Anterior cingulate cortex (tissue), 58 donors: ENCODE measurements at regions not wholly inside any gene's neighbourhood (a gene's known extent, or its start where the extent isn't known, plus 50 kb on each side); places are given as distances from the start of the nearest gene placed in this dataset.
"Not testable (repeated sequence)": the region's sequence is repeated elsewhere in the genome, so short reads cannot be mapped to it uniquely, and the experiment has no call there.

Source experiments
- DNase-seq, 58 donors: peaks; one replicate each; lab custom pipeline; 2025; lab: John Stamatoyannopoulos, UW

DNA sequence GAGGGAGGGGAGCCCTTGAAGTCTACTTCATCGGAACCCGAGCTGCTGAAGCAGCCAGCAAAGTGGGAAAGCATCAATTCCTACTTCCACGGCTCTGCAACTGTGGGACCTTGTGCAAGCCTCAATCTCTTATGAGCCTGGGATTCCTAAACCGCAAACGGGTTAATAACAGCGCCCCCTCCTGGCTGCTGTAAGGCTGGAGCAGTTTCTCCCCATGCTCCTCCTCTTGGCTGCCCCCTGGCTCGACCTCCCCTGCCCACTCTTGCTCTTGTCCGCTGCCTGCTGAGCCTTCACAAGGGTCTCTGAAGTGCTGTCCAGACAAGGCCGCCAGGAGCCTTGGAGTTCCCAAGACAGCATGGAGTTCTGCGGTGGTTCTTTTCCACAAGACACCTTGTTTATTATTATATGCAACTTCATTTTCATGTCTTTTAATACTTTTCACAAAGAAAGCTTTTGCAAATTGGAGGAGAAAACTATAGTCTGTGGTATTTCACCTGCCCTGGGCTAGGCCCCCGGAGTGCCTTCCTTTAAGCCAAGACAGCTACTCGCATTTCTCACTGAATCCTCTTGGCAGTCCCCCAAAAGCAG is 157.2 kb downstream of the DDX1 start:
- no peak for DNase-seq

DNA sequence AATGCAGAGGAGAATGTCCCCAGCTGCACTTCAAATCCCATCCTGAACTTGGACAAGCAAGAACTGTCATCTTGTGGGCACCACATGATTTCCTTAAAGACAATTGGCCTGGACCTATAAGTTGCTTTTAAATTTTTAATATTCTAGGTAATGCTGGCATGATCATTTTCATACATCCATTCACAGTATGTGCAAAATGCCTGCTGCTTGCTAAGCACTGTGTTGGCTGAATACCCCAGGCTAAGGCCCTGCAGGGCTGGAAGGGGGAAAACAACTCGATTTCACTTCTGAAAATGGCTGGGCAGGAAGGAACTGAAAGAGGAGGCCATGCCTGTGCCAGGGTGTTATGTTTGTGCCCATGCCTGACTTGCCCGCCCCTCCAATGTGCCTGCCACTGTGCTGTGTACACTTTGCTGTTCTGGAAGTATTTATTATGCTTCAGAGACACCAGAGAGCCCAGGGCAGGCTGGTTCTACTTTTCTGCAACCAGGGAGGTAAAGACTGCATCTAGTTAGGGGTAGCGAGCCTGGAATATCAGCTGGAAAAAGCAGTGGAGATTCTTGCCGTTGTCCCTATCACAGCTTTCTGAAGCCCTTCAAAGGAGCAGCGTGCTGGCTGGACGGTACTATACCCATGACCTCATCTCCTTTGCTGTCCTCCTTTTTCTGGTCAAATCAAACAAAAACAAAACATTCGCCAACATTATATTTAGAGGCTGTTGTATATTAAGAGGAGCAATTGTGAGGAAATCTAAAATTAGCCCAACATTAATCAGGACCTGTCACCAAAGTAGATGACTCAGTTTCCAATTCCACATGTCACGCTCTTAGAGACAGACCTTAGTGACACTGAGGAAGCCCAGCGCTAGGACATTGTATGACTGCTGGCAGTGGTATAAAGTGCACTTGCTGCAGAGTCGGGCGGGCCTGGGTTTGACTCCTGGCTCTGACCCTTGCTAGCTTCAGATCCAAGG is 158.1 kb downstream of the DDX1 start:
- no peak for DNase-seq

DNA sequence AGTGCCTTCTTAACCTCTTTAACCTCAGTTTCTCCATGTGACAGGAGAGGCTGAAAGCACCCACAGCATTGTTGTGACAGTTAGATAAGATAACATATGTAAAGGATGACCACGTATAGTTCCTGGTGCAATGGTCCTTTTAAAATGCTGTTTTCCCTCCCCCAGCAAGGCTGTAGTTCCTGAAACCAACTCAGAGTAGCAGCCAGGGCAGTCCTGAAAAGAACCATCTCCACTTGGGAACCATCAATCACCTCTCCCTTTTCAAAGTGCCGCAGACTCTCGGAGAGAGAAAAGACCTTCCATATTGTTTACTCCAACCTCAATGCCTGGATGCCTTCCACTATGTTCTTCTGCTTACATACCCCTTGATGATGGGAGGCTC is 158.8 kb downstream of the DDX1 start:
- DNase-seq = no peak

DNA sequence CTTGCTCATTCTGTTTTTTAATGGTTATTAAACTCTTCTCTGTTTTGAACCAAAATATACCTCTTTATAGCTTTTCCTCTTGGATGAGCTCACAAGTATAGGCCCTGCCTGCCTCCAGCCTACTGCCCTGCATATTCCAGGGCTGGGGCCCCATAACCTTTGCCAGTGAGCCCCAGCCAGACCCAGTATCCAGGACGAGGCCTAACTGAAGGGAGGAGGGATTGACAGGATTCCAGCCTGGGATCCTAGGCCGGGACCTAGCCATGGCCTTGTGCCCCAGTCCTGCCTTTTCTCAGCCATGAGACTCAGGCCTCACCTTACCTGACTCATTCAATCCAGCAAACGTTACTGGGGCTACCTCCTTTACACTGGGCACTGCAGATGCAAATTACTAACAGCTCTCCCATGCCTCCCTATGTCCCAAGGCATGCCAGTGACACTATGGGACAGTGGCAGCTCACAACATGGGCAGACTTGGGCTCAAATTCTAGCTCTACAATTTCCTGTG is 159.2 kb downstream of the DDX1 start:
- DNase-seq = no peak

DNA sequence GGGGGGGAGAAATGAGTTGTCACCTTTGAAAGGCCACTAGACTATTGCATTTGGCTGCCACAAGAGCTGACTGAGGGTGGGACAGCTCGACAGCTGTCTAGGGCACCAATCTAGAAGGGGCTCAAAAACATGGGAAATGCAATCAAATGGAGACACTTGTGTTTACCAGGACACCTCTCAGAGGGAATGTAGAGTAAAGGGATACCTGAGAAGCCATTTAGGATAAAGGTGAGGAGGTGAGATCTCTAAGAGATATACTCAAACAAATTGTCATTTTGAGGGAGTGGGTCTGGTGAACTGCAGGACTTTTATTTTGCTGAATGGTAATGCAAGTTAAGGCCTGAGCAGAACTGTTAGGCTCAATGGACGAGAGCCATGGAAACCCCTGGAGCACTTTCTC is 159.8 kb downstream of the DDX1 start:
- no peak for DNase-seq

DNA sequence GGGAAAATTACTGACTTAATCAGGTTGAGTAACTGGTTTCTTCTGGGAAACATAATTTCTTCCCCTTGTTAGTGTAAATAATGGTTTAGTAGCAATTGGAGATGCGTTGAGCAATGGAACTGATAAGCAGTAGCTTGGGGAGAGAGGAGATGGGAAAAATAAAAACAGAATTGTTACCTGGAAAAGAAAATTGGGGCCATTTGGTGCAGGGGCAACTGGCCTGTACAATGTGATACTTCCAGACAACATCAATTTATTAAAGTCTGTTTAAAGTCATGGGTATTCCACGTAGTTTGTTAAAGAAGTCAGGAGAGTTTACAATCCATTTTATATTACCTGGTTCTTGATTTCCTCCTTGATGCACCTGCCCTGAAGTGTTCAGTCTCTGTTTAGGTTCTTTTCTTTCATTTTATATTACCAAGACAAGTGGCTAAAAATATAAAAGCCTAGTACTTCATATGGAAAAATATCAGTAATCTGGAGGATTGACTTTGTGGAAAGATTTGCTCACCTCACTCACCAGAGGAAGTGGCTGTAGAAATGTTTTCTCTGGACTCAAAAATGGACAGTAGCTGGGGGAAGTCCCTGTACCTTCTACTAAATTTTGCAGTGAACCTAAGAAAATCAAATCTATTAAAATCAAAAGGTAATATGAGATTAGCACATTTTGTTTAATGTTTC is 161.0 kb downstream of the DDX1 start:
- DNase-seq = no peak

DNA sequence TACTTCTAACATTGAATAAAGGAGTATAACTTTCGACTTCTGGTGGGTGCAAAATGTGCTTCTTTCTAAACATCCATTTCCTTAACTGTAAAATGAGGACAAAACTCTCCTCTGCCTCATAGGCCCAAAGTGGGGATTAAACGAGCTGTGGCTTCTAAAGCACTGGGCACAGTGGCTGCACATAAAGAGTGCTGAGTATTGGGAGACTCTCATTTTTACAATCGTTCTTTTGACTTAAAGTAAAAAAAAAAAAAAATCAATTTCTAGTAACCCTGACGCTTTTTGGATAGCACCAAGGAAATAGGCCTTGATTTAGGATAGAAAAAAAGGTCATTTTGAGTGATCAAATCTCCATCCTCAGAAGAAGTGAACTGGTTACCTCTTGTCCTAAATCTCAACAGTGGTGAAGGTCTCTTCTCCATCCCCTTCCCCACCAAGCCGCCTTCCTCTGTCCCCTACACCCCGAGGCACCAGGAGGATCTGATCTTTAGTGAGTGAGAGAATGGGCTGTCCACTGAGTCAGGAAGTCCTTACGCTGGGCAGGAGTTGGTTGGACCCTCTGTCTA is 161.6 kb downstream of the DDX1 start:
- DNase-seq = no peak

DNA sequence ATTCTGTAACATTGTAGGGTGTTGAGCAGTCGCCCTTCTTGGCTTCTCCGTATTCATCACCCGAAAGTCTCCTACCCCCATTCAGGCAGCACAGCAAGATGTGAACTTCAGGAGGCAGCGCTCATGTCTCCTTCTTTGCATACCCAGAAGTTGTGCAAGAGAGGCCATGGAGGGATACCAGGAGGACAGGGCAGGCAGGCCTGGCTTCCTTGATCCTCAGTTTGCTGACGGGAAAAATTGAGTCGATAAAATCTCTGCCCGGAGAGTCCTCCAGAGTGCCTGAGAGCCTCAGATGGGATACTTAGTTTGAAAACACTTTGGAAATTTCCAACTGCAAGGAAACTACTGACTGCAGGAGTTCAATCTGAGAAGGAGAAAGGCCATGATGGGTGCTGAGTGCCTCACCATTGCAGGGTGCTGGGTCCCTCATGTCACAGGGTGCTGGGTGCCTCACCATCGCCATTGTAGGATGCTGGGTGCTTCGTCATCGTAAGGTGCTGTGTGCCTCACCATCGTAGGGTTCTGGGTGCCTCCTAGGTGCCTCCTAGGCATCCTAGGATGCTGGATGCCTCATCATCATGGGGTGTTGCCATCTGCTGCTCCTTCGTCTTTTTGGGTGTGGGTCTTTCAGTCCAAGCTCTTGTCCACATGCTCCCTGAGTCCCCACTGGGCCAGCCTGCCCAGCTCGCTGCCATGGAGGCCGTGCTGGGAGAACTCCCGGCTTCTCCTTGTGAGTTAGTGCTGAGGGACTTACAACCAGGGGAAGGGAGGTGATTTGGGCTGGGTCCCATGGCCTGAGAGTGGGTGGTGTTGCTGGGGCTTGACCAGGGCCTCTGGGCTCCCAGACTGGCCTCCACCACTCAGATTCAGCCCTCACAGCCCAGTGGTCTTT is 162.4 kb downstream of the DDX1 start:
- DNase-seq = no peak

DNA sequence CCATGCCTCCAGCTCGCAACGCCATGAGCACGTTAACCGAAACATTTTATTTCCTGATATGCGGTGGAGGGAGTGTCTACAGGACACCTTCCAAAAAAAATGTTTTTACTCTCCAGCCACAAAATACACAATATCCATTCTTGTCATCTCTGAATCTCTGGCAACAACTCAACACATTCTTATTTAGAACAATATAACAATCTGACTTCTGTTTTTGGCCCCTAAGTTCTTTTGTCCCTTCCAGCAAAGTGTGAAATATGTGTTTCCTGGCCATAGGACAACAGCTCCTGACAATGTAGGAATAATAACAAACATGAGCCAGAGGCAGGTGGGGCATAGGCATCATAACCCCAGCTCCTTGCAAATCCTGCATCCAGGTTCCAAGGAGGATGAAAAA is 163.0 kb downstream of the DDX1 start:
- no peak for DNase-seq

DNA sequence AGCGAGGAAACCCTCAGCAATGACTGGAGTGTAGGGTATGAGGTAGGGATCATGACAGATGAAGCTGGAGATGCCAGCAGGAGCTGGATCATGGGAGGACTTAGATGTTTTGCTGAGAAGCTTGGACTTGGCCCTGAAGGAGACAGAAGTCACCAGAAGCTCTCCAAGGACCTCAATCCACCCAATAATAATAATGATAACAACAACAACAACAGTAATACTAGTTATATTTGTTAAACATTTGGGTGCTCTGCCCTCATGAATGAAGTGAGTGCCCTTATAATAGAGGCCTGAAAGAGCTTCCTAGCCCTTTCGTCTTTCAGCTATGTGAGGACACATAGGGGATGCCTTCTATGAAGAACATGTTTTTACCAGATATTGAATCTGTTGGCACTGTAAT is 163.9 kb downstream of the DDX1 start:
- DNase-seq = no peak

DNA sequence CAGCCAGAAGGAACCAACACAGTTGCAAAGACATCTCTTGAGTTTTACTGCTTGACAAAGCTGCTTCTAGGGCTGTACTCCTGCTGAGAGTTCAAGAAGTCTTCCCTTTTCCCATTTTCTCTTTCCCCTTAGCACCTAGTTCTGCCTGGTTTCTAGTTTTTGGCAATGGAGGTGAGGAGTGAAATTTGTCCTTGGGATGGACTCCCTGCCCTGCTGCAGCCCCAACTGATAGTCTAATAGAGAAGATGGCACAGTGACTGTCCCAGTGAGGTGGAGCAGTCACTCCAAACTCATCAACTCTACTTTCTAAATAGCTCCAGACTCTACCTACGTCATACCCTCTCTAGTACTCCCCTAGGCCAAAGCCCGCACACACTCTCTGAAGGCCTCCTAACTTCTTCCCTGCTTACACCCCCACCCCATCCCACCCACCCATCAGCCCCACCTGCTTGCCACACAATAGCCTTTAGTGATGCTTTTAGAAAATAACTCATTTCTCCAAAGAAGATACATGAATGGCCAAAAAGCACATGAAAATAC is 164.4 kb downstream of the DDX1 start:
- no peak for DNase-seq

DNA sequence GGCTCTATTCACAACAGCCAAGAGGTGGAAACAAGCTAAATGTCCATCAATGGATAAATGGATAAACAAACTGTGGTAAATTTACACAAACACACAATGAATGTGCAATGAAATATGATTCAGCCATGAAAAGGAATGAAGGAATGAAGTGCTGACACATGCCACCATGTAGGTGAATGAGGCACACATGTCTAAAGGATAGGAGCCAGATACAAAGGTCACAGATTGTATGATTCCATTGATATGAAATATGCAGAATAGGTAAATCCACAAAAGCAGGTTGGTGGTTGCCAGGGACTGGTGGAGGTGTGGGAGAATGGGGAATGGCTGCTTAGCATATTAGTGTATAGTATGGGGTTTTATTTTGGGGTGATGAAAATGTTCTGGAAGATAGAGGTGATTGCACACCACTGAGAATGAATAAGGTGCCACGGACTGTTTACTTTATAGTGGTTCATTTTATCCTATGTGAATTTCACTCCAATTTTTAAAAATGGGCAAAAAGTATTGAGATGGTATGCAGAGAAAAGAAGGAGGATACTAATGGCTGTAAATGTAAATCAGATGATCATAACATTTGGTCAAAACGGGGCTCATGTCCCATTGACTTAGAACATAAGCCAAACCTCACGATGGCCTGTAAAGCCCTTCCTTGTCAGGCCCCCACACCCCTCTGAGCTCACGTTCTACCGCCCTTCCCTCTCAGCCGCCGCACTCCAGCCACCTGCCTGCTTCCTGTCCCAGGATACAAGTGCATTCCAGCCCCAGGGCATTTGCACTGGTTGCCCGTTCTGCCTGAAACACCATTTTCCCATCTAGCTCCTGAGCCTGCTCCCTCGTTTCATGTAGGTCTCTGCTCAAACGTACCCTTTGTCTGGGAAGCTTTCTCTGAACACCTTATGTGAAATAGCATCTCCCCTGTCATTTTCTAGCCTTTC is 165.5 kb downstream of the DDX1 start:
- no peak for DNase-seq

DNA sequence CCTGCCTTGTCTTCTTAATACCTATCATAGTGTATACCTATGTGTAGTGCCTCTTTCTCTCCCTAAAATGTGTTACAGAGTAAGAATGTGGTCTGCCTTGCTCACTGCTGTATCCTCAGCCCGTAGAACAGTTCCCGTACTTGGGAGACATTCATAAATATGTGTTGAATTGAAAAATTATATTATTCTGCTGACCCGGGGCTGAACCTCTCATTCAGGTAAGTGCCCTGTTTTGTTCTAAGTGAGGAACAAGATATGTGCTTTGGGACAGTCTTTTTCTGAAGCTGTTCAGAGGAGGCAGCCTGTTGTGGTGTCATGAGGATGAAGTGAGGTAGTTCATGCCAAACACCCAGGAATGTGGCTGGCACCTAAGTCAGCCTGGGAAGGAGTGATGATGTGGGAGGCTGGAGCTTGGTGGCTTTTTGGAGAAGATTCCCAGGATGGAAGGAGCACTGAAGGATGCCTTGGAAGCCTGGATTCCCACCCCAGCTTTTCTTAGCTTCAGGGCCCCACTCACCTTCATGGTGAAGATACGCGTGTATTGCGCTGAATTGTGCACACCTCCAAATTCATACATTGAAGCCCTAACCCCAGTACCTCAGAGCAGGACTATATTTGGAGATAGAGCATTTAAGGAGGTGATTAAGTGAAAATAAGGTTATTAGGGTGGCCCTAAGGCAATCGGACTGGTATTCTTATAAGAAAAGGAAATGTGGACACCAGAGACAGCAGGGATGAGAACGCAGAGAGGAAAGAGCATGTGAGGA is 166.3 kb downstream of the DDX1 start:
- DNase-seq = no peak

DNA sequence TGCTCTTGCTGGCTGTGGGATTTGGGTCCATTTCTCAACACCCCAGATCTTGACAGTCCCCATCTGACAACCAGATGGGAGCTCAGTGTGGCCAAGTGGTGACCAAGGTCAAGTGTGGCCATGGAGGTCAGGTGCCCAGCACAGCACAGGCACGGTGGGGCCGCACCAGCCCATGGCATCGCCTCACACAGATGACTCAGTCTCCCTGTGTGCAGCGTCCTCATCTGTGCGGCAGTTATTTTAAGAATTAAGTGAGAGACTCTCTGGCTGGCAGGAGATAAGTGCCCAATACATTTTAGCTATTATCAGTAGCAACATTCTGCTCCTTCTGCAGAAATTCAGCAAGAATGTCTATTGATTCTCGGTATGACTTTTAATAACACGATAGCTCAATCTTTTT is 167.2 kb downstream of the DDX1 start:
- DNase-seq = no peak

DNA sequence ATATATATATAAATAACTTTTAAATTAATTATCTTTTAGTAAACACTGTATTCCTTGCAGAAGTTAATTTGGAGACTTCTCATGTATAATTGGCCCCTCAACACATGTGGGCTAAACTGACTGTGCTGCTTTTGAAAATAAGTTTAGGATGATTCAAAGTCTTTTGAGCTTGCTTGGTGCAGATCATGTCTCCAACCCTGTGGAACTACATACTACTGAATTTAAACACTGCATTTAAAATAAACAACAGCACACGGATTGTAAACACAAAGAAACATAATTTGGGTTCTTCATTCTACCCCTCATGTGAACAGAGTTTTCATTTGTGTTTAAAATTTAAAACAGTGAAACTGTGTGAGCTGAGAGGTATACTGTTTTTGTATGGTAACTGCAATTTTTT is 167.7 kb downstream of the DDX1 start:
- no peak for DNase-seq

DNA sequence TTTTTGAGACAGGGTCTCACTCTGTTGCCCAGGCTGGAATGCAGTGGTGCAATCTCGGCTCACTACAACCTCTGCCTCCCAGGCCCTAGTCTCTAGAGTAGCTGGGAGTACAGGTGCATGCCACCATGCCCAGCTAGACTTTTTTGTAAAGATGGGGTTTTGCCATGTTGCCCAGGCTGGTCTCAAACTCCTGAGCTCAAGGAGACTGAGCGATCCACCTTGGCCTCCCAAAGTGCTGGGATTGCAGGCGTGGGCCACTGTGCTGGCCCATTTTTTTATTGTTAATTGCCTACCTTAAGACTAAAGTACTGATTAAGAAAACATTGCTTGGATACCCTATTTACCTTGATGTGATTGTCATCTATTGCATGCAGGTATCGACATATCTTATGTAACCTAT is 168.1 kb downstream of the DDX1 start:
- not testable (repeated sequence) for DNase-seq

DNA sequence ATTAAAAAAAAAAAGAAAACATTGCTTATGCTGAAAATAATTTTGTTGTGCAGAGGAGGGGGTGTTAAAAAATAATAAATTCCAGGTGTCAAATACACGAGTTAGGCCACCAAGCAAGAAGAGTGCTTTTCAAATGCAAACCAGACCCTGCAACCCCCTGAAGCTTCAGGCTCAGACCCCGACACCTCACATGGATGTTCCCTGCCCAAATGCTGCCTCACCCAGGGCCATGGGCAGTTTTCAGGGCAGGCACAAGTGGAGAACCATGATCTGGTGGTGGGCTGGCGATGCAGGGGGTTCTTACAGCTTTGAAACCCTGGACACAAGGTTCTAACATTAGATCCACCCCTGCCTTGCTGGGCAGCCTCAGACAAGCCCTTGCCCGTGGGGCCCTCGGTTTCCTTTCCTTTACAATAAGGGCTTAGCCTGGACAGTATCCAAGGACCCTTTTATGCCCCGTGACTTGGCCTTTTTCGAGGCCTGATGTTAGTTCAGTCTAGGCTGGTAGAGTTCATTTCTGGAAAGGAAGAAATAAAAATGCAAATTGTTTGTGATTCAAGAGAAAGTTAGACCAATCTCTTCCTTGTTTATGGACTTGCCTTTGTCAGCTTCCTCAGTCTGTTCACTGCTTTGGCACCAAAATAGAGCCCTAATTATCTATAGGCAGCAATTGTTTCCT is 168.7 kb downstream of the DDX1 start:
- no peak for DNase-seq
